ENCODE measurements at regions not wholly inside any gene's neighbourhood (a gene's known extent, or its start where the extent isn't known, plus 50 kb on each side); places are given as distances from the start of the nearest gene placed in this dataset.
"Not testable (repeated sequence)": the region's sequence is repeated elsewhere in the genome, so short reads cannot be mapped to it uniquely, and the experiment has no call there.

GRCh38 chr7:156321430-156321829 is 319.1 kb upstream of the RNF32 start:
- H3K9me3 ChIP-seq (ENCODE audit: control insufficient read depth, low read length); DNase-seq (ENCODE audit: low read depth); H3K36me3 ChIP-seq (ENCODE audit: control insufficient read depth, insufficient read depth, low read length, severe bottlenecking); H3K4me1 ChIP-seq (ENCODE audit: control insufficient read depth, insufficient read depth, low read length); H3K9ac ChIP-seq (ENCODE audit: low read length); H3K4me3 ChIP-seq (ENCODE audit: low read length); H3K27me3 ChIP-seq (replicated peaks; ENCODE audit: control insufficient read depth, insufficient read depth, low read length): not testable (repeated sequence)

GRCh38 chr7:156318926-156319325 is 321.6 kb upstream of the RNF32 start:
- peaks cover 8% of the 10 kb centered on the region for H3K9me3 ChIP-seq (ENCODE audit: control insufficient read depth, low read length)
- H3K36me3 ChIP-seq (ENCODE audit: control insufficient read depth, insufficient read depth, low read length, severe bottlenecking), result no peaks in the 10 kb centered on the region
- DNase-seq (ENCODE audit: low read depth), result no peak
- no peaks in the 10 kb centered on the region for H3K4me1 ChIP-seq (ENCODE audit: control insufficient read depth, insufficient read depth, low read length)
- no peak overlapping the region for H3K9ac ChIP-seq (ENCODE audit: low read length)
- H3K4me3 ChIP-seq (ENCODE audit: low read length), result no peak overlapping the region
- no peaks in the 10 kb centered on the region for H3K27me3 ChIP-seq (replicated peaks; ENCODE audit: control insufficient read depth, insufficient read depth, low read length)

GRCh38 chr7:156318426-156318825 is 322.1 kb upstream of the RNF32 start:
- Histone ChIP-seq H3K4me1 (ENCODE audit: control insufficient read depth, insufficient read depth, low read length) (no peaks in the 10 kb centered on the region), H3K4me3 (ENCODE audit: low read length) (no peak overlapping the region)
- DNase-seq (ENCODE audit: low read depth), result no peak

GRCh38 chr7:156309016-156309620 is 331.5 kb upstream of the RNF32 start:
- peaks cover 3% of the 10 kb centered on the region for H3K27me3 ChIP-seq (replicated peaks; ENCODE audit: control insufficient read depth, insufficient read depth, low read length)
- DNase-seq (ENCODE audit: low read depth), result no peak
- no peaks in the 10 kb centered on the region for H3K36me3 ChIP-seq (ENCODE audit: control insufficient read depth, insufficient read depth, low read length, severe bottlenecking)
- H3K4me1 ChIP-seq (ENCODE audit: control insufficient read depth, insufficient read depth, low read length), result no peaks in the 10 kb centered on the region
- H3K9me3 ChIP-seq (ENCODE audit: control insufficient read depth, low read length), result peaks cover 9% of the 10 kb centered on the region
- H3K9ac ChIP-seq (ENCODE audit: low read length), result no peak overlapping the region
- H3K4me3 ChIP-seq (ENCODE audit: low read length), result no peak overlapping the region

More at GRCh38 chr7:156318426-156318825, 322.1 kb upstream of the RNF32 start:
- Histone ChIP-seq H3K9ac (ENCODE audit: low read length) (no peak overlapping the region), H3K27me3 (replicated peaks; ENCODE audit: control insufficient read depth, insufficient read depth, low read length) (no peaks in the 10 kb centered on the region), H3K9me3 (ENCODE audit: control insufficient read depth, low read length) (peaks cover 8% of the 10 kb centered on the region), H3K36me3 (ENCODE audit: control insufficient read depth, insufficient read depth, low read length, severe bottlenecking) (no peaks in the 10 kb centered on the region)

DNA sequence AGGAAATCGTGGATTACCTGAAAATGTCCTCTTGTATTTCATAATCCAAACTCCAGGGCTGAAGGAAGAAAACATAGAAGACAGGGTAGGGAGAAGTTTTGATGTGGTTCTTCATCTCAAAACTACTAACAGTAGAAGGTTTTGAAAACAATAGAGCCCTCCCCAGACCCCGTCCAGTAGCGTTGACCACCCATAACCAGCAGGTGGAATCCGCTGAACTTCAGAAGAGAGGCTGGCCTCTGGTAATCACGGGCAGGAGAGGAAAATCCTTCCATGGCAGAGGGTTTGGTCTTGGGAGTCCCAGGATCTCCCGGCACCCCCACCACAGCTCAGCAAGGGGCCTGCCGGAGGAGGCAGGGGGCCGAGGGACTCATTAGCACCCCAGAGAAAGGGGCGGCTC is 333.4 kb upstream of the RNF32 start:
- H3K4me1 ChIP-seq (ENCODE audit: control insufficient read depth, insufficient read depth, low read length), result no peaks in the 10 kb centered on the region
- no peak overlapping the region for H3K4me3 ChIP-seq (ENCODE audit: low read length)
- H3K36me3 ChIP-seq (ENCODE audit: control insufficient read depth, insufficient read depth, low read length, severe bottlenecking), result no peaks in the 10 kb centered on the region
- H3K9ac ChIP-seq (ENCODE audit: low read length), result no peak overlapping the region
- H3K27me3 ChIP-seq (replicated peaks; ENCODE audit: control insufficient read depth, insufficient read depth, low read length), result peaks cover 3% of the 10 kb centered on the region
- H3K9me3 ChIP-seq (ENCODE audit: control insufficient read depth, low read length), result peaks cover 9% of the 10 kb centered on the region
- DNase-seq (ENCODE audit: low read depth), result no peak

GRCh38 chr7:156305351-156305750 is 335.2 kb upstream of the RNF32 start:
- H3K9ac ChIP-seq (ENCODE audit: low read length), result no peak overlapping the region

DNA sequence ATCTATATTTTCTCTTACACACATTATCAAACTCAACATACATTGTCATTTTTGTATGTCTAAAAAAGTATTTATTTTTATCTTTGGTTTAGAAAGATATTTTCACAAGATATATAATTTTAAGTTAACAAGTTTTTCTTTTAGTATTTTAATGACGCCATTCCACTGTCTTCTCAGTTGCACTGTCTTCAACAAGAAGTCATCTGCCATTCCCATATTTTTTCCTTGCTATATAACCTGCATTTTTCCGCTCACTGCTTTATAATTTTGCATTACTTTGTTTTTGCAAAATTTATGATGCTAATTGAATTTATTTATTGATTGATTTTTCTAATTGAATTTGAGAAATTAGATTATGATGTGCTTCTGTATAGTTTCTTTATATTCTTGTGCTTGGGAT is 357.8 kb upstream of the RNF32 start:
- Histone ChIP-seq H3K9me3 (ENCODE audit: control insufficient read depth, low read length) (peaks cover 27% of the 10 kb centered on the region), H3K27me3 (replicated peaks; ENCODE audit: control insufficient read depth, insufficient read depth, low read length) (no peaks in the 10 kb centered on the region), H3K4me1 (ENCODE audit: control insufficient read depth, insufficient read depth, low read length) (no peaks in the 10 kb centered on the region), H3K36me3 (ENCODE audit: control insufficient read depth, insufficient read depth, low read length, severe bottlenecking) (no peaks in the 10 kb centered on the region), H3K4me3 (ENCODE audit: low read length) (no peak overlapping the region), H3K9ac (ENCODE audit: low read length) (no peak overlapping the region)
- no peak for DNase-seq (ENCODE audit: low read depth)

More at GRCh38 chr7:156305351-156305750, 335.2 kb upstream of the RNF32 start:
- H3K9me3 ChIP-seq (ENCODE audit: control insufficient read depth, low read length), result peaks cover 12% of the 10 kb centered on the region
- H3K4me3 ChIP-seq (ENCODE audit: low read length), result no peak overlapping the region
- DNase-seq (ENCODE audit: low read depth), result no peak
- H3K4me1 ChIP-seq (ENCODE audit: control insufficient read depth, insufficient read depth, low read length), result no peaks in the 10 kb centered on the region
- no peaks in the 10 kb centered on the region for H3K36me3 ChIP-seq (ENCODE audit: control insufficient read depth, insufficient read depth, low read length, severe bottlenecking)
- peaks cover 3% of the 10 kb centered on the region for H3K27me3 ChIP-seq (replicated peaks; ENCODE audit: control insufficient read depth, insufficient read depth, low read length)

DNA sequence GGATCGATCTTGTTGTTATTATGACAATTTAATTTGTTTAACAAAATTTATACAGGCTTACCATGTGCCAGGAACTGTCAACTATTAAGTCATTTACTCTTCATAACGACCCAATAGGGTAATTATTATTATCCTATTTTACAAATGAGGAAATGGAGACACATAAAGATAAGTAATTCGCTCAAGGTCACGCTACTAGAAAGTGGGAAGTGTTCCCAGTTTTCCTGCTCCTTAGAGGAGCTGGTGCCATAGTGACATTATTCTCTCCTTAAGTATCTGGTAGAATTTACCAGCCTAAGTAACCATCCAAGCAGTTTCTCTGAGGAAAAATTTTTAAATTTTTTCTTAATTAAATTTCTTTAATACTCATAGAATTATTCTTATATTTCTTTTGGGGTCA is 360.9 kb upstream of the RNF32 start:
- Histone ChIP-seq H3K36me3 (ENCODE audit: control insufficient read depth, insufficient read depth, low read length, severe bottlenecking) (no peaks in the 10 kb centered on the region), H3K9ac (ENCODE audit: low read length) (no peak overlapping the region), H3K4me1 (ENCODE audit: control insufficient read depth, insufficient read depth, low read length) (no peaks in the 10 kb centered on the region), H3K27me3 (replicated peaks; ENCODE audit: control insufficient read depth, insufficient read depth, low read length) (no peaks in the 10 kb centered on the region), H3K4me3 (ENCODE audit: low read length) (no peak overlapping the region), H3K9me3 (ENCODE audit: control insufficient read depth, low read length) (peaks cover 27% of the 10 kb centered on the region)
- DNase-seq (ENCODE audit: low read depth), result no peak

DNA sequence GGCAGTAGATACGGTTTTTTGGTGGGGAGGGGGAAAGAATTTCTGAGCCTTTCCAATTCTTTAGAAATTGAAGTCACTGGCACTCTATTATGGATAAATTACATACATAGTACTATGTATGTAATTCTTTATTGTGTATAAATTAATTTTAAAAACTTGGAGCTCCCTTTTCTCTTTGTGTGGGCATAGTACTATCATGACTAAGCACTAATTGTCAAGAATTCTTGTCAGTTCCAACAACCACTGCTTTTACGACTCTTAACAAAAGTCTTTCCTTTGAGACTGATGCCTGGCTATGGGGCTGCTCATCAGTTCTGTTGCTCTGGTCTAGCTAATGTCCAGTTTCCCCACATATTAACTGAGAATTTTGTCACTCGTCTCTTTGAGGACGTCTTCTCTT is 365.3 kb upstream of the RNF32 start:
- no peak overlapping the region for H3K4me3 ChIP-seq (ENCODE audit: low read length)

DNA sequence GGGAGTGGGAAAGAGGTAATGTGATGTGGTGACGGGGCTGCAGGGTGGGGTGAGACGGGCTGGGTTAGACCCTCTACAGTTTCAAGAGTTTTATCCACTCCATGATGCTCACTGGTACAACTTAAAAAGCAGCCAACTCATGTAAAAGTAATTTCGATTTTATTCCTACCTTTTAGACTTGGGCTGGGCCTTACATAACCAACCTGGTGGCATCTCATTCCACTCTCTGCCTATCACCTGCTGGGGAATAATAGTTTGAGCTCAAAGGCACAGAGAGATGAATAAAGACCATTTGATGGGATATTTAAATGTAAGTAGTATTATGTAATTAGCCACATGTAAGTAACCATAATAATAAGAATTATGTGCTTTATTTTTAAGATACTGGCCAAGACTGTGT is 366.0 kb upstream of the RNF32 start:
- no peaks in the 10 kb centered on the region for H3K9me3 ChIP-seq (ENCODE audit: control insufficient read depth, low read length)
- H3K36me3 ChIP-seq (ENCODE audit: control insufficient read depth, insufficient read depth, low read length, severe bottlenecking), result no peaks in the 10 kb centered on the region
- DNase-seq (ENCODE audit: low read depth), result no peak
- no peaks in the 10 kb centered on the region for H3K4me1 ChIP-seq (ENCODE audit: control insufficient read depth, insufficient read depth, low read length)
- H3K9ac ChIP-seq (ENCODE audit: low read length), result no peak overlapping the region
- no peaks in the 10 kb centered on the region for H3K27me3 ChIP-seq (replicated peaks; ENCODE audit: control insufficient read depth, insufficient read depth, low read length)
- H3K4me3 ChIP-seq (ENCODE audit: low read length), result no peak overlapping the region

More for the DNA sequence above, 365.3 kb upstream of the RNF32 start:
- Histone ChIP-seq H3K4me1 (ENCODE audit: control insufficient read depth, insufficient read depth, low read length) (no peaks in the 10 kb centered on the region), H3K36me3 (ENCODE audit: control insufficient read depth, insufficient read depth, low read length, severe bottlenecking) (no peaks in the 10 kb centered on the region), H3K9me3 (ENCODE audit: control insufficient read depth, low read length) (no peaks in the 10 kb centered on the region), H3K9ac (ENCODE audit: low read length) (no peak overlapping the region), H3K27me3 (replicated peaks; ENCODE audit: control insufficient read depth, insufficient read depth, low read length) (no peaks in the 10 kb centered on the region)
- DNase-seq (ENCODE audit: low read depth), result no peak

GRCh38 chr7:156261581-156261980 is 379.0 kb upstream of the RNF32 start:
- Histone ChIP-seq H3K4me1 (ENCODE audit: control insufficient read depth, insufficient read depth, low read length) (no peaks in the 10 kb centered on the region), H3K27me3 (replicated peaks; ENCODE audit: control insufficient read depth, insufficient read depth, low read length) (no peaks in the 10 kb centered on the region), H3K36me3 (ENCODE audit: control insufficient read depth, insufficient read depth, low read length, severe bottlenecking) (no peaks in the 10 kb centered on the region), H3K9me3 (ENCODE audit: control insufficient read depth, low read length) (peaks cover 9% of the 10 kb centered on the region), H3K4me3 (ENCODE audit: low read length) (no peak overlapping the region), H3K9ac (ENCODE audit: low read length) (no peak overlapping the region)
- no peak for DNase-seq (ENCODE audit: low read depth)

DNA sequence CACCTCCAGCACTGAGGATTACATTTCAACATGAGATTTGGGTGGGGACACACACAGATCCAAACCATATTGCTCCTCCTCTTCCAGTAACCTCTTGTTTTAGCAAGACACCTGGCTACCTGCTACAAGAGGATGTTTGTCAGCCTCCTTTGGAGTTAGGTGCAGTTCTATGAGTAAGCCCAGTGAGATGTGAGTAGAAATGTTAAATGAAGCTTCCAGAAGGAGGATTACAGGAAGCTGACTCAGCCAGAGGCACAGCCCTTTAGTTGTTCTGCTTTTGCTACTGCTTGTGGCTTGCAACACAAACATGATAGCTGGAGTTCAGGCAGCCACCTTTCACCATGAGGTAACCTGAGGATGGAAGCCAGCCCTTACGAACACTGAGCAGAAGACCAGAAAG is 382.7 kb upstream of the RNF32 start:
- H3K9me3 ChIP-seq (ENCODE audit: control insufficient read depth, low read length), result peaks cover 9% of the 10 kb centered on the region
- H3K36me3 ChIP-seq (ENCODE audit: control insufficient read depth, insufficient read depth, low read length, severe bottlenecking), result no peaks in the 10 kb centered on the region
- H3K9ac ChIP-seq (ENCODE audit: low read length), result no peak overlapping the region
- H3K4me1 ChIP-seq (ENCODE audit: control insufficient read depth, insufficient read depth, low read length), result no peaks in the 10 kb centered on the region
- H3K27me3 ChIP-seq (replicated peaks; ENCODE audit: control insufficient read depth, insufficient read depth, low read length), result no peaks in the 10 kb centered on the region
- DNase-seq (ENCODE audit: low read depth), result no peak
- no peak overlapping the region for H3K4me3 ChIP-seq (ENCODE audit: low read length)

Measured in adipocyte (in vitro differentiated cells).